Amniotic epithelial cell (primary cell): ENCODE measurements at regions not wholly inside any gene's neighbourhood (a gene's known extent, or its start where the extent isn't known, plus 50 kb on each side); places are given as distances from the start of the nearest gene placed in this dataset.
A peak's percentile ranks its signal among the peaks of the same experiment; 100 is the strongest.

Experiments
- DNase-seq: peaks from one replicate; pipeline ENCODE4 v3.0.0-alpha.2; 2010; ENCODE audit warnings: low read depth

- no peak for DNase-seq
Observed at GRCh38 chr13:68292601-68293000, 1062.5 kb upstream of the PCDH9 start.

GRCh38 chr13:68291595-68291994, 1061.5 kb upstream of the PCDH9 start:
- DNase-seq: no peak

GRCh38 chr13:68275758-68276157, 1045.6 kb upstream of the PCDH9 start:
- no peak for DNase-seq

GRCh38 chr13:68272652-68273051, 1042.5 kb upstream of the PCDH9 start:
- DNase-seq: no peak

GRCh38 chr13:68264692-68265091, 1034.6 kb upstream of the PCDH9 start:
- DNase-seq: no peak

- DNase-seq: no peak
Observed at GRCh38 chr13:68261105-68261504, 1031.0 kb upstream of the PCDH9 start.

- no peak for DNase-seq
Observed at GRCh38 chr13:68257111-68257842, 1027.1 kb upstream of the PCDH9 start.

GRCh38 chr13:68254151-68254550, 1024.0 kb upstream of the PCDH9 start:
- no peak for DNase-seq

- no peak for DNase-seq
Observed at GRCh38 chr13:68234274-68234673, 1004.1 kb upstream of the PCDH9 start.

- DNase-seq: peak; percentile 1
Observed at GRCh38 chr13:68232351-68233130, 1002.4 kb upstream of the PCDH9 start.

- no peak for DNase-seq
Observed at GRCh38 chr13:68214691-68215415, 984.7 kb upstream of the PCDH9 start.

- no peak for DNase-seq
Observed at GRCh38 chr13:68199271-68199670, 969.1 kb upstream of the PCDH9 start.

GRCh38 chr13:68190818-68191217, 960.7 kb upstream of the PCDH9 start:
- no peak for DNase-seq

GRCh38 chr13:68185444-68186141, 955.5 kb upstream of the PCDH9 start:
- peak; percentile 12 for DNase-seq

GRCh38 chr13:68176475-68176874, 946.3 kb upstream of the PCDH9 start:
- DNase-seq: peak; percentile 55

- no peak for DNase-seq
Observed at GRCh38 chr13:68174893-68175292, 944.8 kb upstream of the PCDH9 start.

- no peak for DNase-seq
Observed at GRCh38 chr13:68173111-68173510, 943.0 kb upstream of the PCDH9 start.

- no peak for DNase-seq
Observed at GRCh38 chr13:68170961-68171360, 940.8 kb upstream of the PCDH9 start.

GRCh38 chr13:68168448-68168847, 938.3 kb upstream of the PCDH9 start:
- DNase-seq: no peak

- DNase-seq: no peak
Observed at GRCh38 chr13:68160466-68160865, 930.3 kb upstream of the PCDH9 start.

GRCh38 chr13:68152414-68152813, 922.3 kb upstream of the PCDH9 start:
- DNase-seq: no peak

- DNase-seq: no peak
Observed at GRCh38 chr13:68145852-68146251, 915.7 kb upstream of the PCDH9 start.
